ENCODE measurements at regions not wholly inside any gene's neighbourhood (a gene's known extent, or its start where the extent isn't known, plus 50 kb on each side); places are given as distances from the start of the nearest gene placed in this dataset.

GRCh38 chr5:124393584-124394379 lies 352.7 kb downstream of the ZNF608 start (continued):
- no peak for TF ChIP-seq CHD7 (IDR thresholded peaks at IDR 0.05; ENCODE audit: insufficient replicate concordance, low read length)
- no peak for TF ChIP-seq FOSL1 (IDR thresholded peaks at IDR 0.05; ENCODE audit: insufficient read depth, low read depth, low read length)
- TF ChIP-seq SP1 (IDR thresholded peaks at IDR 0.05; ENCODE audit: low read depth, low read length), result no peak
- TF ChIP-seq CTBP2 (IDR thresholded peaks at IDR 0.05; ENCODE audit: borderline replicate concordance, insufficient read depth, insufficient read length, low read length), result no peak
- no peak for TF ChIP-seq NRF1 (IDR thresholded peaks at IDR 0.05; ENCODE audit: low read depth, low read length)
- no peak for TF ChIP-seq RAD21 (IDR thresholded peaks at IDR 0.05 in 1 of 2, conservative IDR thresholded peaks at IDR 0.05 in 1 of 2; ENCODE audit: low read depth in 2 of 2, low read length in 2 of 2)
- TF ChIP-seq EZH2 (IDR thresholded peaks at IDR 0.05; ENCODE audit: low read depth, low read length, severe bottlenecking), result no peak
- no peak for TF ChIP-seq RBBP5 (IDR thresholded peaks at IDR 0.05; ENCODE audit: borderline replicate concordance, low read depth, low read length)
- TF ChIP-seq TBP (IDR thresholded peaks at IDR 0.05; ENCODE audit: low read depth, low read length), result no peak

Data from H1 (cell line).